Medulla oblongata (tissue), 1 donor: ENCODE measurements at regions not wholly inside any gene's neighbourhood (a gene's known extent, or its start where the extent isn't known, plus 50 kb on each side); places are given as distances from the start of the nearest gene placed in this dataset.
"Not testable (repeated sequence)": the region's sequence is repeated elsewhere in the genome, so short reads cannot be mapped to it uniquely, and the experiment has no call there.

Experiments
- DNase-seq: peaks from one replicate; pipeline ENCODE4 v3.0.0-alpha.2; 2015; ENCODE audit errors: extremely low spot score

DNA sequence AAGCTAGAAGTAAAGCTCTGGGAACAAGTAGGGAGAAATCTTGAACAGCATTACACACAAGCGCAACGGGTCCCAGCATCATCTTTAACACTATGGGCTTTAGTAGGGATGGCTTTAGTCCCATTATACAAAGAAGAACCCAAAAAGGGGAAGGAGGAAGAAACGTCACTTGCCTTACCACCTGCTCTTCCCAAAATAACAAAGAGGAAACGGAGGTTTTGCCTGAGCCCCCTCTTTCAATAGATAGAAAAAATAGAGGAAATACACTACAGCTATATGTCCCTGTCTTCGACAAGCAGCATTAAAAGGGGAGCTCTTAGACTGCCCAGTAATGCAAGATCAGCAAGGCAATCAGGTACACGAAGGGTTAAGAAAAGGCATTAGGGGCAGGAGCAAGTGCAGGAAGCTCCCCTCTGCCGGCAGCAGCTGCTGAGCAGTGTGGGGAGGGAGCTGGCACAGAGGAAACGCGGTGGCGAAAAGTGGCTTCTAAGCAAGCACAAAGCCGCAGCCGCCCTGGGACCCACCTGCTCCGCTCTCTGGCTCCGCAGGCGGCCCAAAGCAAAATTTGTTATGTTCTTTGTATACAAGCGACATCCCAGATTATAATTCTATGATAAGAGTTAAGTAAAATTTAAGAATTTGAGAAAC lies 1172.4 kb downstream of the TMEM121 start:
- DNase-seq = peak; percentile 20

DNA sequence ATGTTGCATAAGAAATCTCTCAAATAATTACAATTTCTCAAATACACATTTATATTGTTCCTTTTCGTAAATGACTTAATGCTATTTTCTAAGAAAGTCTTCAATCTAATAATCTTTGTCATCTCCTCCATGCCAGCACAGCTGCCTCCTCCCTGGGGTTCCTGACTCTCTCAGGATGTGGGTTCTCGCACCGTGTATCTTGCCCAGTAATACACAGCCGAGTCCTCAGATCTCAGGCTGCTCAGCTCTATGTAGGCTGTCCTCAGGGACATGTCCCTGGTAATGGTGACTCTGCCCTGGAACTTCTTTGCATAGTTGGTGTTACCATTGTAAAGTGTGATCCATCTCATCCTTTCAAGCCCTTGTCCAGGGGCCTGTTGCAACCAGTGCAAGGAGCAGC lies 1177.3 kb downstream of the TMEM121 start:
- DNase-seq = not testable (repeated sequence)

DNA sequence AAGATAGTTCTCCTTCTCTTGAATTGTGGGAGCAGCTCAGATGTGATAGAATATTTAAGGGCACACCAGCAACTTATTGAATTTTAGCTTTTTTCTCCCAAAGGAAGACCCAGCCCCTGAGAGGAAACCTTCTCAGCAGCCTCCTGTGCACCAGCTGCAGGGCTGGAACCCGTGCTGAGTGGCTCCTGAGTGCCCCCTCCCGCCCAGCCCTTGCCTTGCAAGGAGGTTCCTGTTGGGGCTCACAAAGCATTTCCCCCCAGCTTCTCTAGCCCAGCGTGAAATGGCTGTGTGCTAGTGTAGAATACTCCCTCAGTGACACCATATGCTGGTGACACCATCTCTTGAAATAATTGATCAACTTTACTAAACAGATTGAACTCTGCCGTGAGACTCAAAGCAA lies 1180.1 kb downstream of the TMEM121 start:
- not testable (repeated sequence) for DNase-seq

GRCh38 chr14:106710187-106710586 lies 1183.8 kb downstream of the TMEM121 start:
- not testable (repeated sequence) for DNase-seq

DNA sequence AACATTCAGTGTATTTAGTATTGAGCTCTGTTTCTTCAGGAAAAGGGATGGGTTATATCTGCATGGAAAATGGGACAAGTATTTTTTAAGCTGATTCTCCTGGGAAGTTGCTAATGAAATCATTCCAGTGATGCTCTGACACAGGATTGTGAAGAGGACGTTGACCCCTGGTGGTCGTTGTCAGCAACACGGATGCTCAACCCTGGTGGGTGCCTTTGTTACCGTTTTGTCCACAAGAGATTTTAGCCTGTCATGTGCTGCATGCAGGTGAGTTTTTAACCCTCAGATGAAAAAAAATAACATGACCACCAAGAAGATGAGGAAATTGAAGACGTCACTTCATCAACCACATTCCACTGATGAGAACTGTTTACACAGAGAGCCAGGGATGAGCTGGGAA lies 1186.1 kb downstream of the TMEM121 start:
- DNase-seq = not testable (repeated sequence)

GRCh38 chr14:106714446-106715428 lies 1188.4 kb downstream of the TMEM121 start:
- DNase-seq = not testable (repeated sequence)

GRCh38 chr14:106717544-106717943 lies 1191.2 kb downstream of the TMEM121 start:
- DNase-seq = not testable (repeated sequence)

GRCh38 chr14:106719880-106720279 lies 1193.5 kb downstream of the TMEM121 start:
- DNase-seq = not testable (repeated sequence)

DNA sequence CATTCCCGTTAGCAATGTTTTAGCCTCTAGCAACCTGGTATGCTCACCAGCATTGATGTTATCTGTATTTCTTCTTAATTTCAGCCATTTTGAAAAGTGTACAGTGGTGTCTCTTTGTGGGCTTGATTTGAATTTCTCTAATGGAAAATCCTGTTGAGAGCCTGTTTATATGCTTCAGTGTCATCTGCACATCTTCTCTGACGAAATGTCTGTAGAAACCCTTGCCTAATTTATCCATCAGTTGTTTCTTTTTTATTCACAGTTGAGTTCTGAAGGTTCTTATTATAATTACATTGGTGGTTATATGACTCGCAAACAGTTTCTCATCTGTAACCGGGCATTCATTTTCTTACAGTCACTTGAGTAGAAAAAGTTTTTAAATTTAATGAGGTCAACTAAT lies 1195.5 kb downstream of the TMEM121 start:
- DNase-seq = not testable (repeated sequence)

- not testable (repeated sequence) for DNase-seq
Measured at GRCh38 chr14:106722813-106723687, 1196.7 kb downstream of the TMEM121 start.

DNA sequence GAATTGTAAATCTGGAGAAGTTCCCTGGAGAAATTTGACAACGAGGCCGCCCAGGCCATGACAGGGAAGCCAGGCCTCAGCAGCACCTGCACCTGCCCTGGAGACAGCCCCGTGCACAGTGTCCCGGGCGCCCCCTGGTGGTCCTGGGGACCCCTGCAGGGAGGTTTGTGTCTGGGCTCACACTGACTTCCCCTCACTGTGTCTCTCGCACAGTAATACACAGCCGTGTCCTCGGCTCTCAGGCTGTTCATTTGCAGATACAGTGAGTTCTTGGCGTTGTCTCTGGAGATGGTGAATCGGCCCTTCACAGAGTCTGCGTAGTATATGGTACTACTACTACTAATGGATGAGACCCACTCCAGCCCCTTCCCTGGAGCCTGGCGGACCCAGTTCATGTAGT lies 1201.6 kb downstream of the TMEM121 start:
- not testable (repeated sequence) for DNase-seq

GRCh38 chr14:106728611-106729010 lies 1202.2 kb downstream of the TMEM121 start:
- DNase-seq = no peak

DNA sequence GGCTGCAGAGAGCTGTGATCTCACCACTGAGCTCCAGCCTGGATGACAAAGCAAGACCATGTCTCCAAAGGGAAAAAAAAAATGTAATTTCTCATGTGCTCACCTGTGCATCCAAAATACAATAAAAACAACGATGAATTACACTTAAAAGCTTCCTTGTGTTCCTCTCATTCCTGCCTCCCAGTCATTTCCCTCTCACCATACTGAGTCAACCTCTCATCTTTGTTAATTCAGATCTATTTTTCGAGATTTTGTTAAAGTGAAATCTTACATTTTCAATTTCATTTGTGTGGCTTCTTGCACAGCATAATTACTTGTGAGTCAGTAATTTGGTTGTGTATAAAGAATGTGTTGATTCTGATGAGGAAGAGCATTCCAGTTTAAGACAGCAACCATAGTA lies 1203.2 kb downstream of the TMEM121 start:
- DNase-seq = no peak

DNA sequence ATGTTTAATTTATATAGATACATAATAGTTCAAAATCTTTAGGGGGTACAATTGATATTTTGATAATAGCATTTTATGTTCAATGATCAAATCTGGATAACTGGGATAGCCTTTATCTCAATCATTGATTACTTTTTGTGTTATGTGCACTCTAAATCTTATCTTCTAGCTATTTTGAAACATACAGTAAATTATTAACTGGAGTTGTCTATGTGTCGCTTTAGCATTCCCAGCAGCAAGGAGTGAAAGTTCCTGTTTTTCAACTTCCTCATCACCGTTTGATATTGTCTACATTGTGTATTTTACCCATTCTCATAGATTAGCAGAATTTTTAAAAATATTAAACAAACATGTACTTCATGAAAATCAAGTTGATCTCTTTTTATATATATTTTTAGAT lies 1207.4 kb downstream of the TMEM121 start:
- DNase-seq = no peak

DNA sequence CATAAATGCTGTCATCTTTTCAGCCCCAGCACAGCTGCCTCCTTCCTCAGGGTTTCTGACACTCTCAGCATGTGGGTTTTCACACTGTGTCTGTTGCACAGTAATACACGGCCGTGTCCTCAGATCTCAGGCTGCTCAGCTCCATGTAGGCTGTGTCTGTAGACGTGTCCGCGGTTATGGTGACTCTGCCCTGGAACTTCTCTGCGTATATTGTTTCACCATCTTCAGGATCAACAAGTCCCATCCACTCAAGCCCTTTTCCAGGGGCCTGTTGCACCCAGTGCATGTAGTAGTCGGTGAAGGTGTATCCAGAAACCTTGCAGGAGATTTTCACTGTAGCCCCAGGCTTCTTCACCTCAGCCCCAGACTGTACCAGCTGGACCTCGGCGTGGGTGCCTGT lies 1210.6 kb downstream of the TMEM121 start:
- no peak for DNase-seq

DNA sequence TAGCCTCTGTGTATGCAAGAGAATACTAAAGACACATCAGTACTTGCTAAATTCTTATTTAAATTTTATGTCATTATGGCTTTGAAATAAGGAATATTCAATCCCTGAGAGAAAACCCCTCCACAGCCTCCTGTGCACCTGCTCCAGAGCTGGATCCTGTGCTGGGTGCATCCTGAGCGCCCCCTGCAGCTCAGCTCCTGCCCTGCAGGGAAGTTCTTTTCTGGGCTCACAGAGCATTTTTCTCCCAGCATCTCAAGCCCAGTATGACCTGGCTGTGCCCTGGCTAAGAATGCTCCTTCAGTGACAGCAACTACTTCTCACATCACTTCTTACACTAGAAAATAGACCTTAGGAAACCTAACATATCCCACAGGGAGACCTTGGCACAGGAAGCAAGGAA lies 1211.7 kb downstream of the TMEM121 start:
- DNase-seq = no peak

- not testable (repeated sequence) for DNase-seq
Measured at GRCh38 chr14:106738598-106739258, 1212.3 kb downstream of the TMEM121 start.

GRCh38 chr14:106741086-106741827 lies 1214.9 kb downstream of the TMEM121 start:
- peak; percentile 6 for DNase-seq

GRCh38 chr14:106745016-106745767 lies 1218.8 kb downstream of the TMEM121 start:
- not testable (repeated sequence) for DNase-seq

DNA sequence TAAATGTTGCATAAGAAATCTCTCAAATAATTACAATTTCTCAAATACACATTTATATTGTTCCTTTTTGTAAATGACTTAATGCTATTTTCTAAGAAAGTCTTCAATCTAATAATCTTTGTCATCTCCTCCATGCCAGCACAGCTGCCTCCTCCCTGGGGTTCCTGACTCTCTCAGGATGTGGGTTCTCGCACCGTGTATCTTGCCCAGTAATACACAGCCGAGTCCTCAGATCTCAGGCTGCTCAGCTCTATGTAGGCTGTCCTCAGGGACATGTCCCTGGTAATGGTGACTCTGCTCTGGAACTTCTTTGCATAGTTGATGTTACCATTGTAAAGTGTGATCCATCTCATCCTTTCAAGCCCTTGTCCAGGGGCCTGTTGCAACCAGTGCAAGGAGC lies 1223.7 kb downstream of the TMEM121 start:
- not testable (repeated sequence) for DNase-seq
